Breast epithelium (tissue), 4 donors: ENCODE measurements at regions not wholly inside any gene's neighbourhood (a gene's known extent, or its start where the extent isn't known, plus 50 kb on each side); places are given as distances from the start of the nearest gene placed in this dataset.
A peak's percentile ranks its signal among the peaks of the same experiment; 100 is the strongest.

Source experiments
- DNase-seq, 2 donors: peaks; one replicate each; pipeline ENCODE4 v3.0.0-alpha.2; 2019; ENCODE audit warnings: low spot score in 2 of 2
- H3K27ac ChIP-seq, 2 donors: fragments of 200-600 bp; sonication (generic) in 1 of 2; one replicate each; pipeline ENCODE4 v1.5.1; 2016 to 2019; ENCODE audit warnings: mild to moderate bottlenecking in 1 of 2
- H3K27me3 ChIP-seq, 2 donors: fragments of 200-600 bp; sonication (generic) in 1 of 2; one replicate each; pipeline versions ENCODE4 v1.5.1 to v1.6.0; 2017 to 2019; ENCODE audit warnings: control low read depth in 1 of 2, mild to moderate bottlenecking in 1 of 2
- H3K36me3 ChIP-seq: fragments of 200-600 bp; one replicate; pipeline ENCODE4 v1.5.1; 2019
- H3K4me1 ChIP-seq, 2 donors: fragments of 200-600 bp; sonication (generic); one replicate each; pipeline ENCODE4 v1.5.1; 2016 to 2019; ENCODE audit warnings: control low read depth in 1 of 2
- H3K4me3 ChIP-seq, 3 donors: fragments of 200-600 bp; sonication (generic); 1 replicate in 2 of 3; 2 replicates in 1 of 3; pipeline ENCODE4 v1.5.1; 2016 to 2019; ENCODE audit warnings: mild to moderate bottlenecking in 3 of 3, moderate library complexity in 2 of 3
- H3K9me3 ChIP-seq, 2 donors: fragments of 200-600 bp; sonication (generic) in 1 of 2; one replicate each; pipeline ENCODE4 v1.5.1; 2016 to 2019; ENCODE audit warnings: control low read depth in 1 of 2
- POLR2A ChIP-seq: fragments of 450-650 bp; IDR thresholded peaks from one replicate; pipeline ENCODE4 v1.6.1; 2016; ENCODE audit warnings: antibody characterized with exemption, mild to moderate bottlenecking, moderate library complexity
- POLR2AphosphoS5 ChIP-seq, 3 donors: sonication (generic); formaldehyde crosslinking; IDR thresholded peaks; one replicate each; pipeline ENCODE4 v1.6.1; 2017; ENCODE audit warnings: antibody characterized with exemption in 3 of 3
- intact Hi-C: fragments of 100-400 bp; cut with DNase I; formaldehyde crosslinking; loops from one replicate; pipeline ENCODE4 v1.15.1; 2023; ENCODE audit warnings: low total_unique reads
- TF ChIP-seq, protein P1 (sequence below), 3 donors: fragments of 450-650 bp; IDR thresholded peaks; one replicate each; pipeline ENCODE4 v1.5.1; 2016 to 2017; ENCODE audit warnings: antibody characterized with exemption in 3 of 3, mild to moderate bottlenecking in 3 of 3, moderate library complexity in 3 of 3

DNA sequence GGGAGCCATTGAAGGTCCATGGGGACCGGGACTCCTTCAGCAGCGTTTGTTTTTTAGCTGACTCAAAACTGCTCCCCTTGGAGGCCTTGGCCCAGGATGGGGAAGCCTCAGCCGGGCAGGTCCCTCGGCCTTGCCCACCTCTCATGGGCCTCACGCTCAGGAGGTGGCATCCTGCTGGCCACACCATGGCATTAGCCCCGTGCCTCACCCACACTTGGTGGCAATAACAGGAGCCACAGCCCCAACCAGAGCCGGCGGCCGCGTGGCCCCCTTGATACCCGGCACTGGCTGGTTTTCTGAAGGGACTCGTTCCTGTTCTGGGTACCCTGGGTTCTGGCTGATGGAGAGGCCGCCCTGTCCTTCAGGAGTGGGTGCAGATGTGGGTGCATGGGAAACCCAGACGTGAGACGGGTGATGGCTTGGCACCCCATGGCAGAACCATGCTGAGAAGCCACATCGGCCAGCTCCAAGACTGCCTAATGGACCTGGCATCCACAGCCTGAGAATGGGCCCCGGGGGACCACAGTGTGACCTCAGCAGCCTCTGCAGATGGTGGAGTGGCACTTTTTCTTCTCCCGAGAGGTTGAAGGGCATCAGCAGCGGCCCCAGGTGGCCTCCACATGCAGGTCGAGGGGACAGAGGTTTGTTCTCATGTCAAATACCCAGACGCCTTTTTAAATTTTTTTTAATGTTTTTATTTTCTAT lies 49.8 kb upstream of the PPARA start:
- DNase-seq, result no peak
- Histone ChIP-seq H3K36me3 (no peaks in the 10 kb centered on the region), H3K27ac (peak overlapping the region; percentile 99 to 100), H3K9me3 (no peaks in the 10 kb centered on the region), H3K27me3 (no peaks in the 10 kb centered on the region), H3K4me1 (peaks cover 43 to 64% of the 10 kb centered on the region in 2 donors), H3K4me3 (no peak overlapping the region)
- no peak for TF ChIP-seq POLR2A
- TF ChIP-seq, protein P1, sequence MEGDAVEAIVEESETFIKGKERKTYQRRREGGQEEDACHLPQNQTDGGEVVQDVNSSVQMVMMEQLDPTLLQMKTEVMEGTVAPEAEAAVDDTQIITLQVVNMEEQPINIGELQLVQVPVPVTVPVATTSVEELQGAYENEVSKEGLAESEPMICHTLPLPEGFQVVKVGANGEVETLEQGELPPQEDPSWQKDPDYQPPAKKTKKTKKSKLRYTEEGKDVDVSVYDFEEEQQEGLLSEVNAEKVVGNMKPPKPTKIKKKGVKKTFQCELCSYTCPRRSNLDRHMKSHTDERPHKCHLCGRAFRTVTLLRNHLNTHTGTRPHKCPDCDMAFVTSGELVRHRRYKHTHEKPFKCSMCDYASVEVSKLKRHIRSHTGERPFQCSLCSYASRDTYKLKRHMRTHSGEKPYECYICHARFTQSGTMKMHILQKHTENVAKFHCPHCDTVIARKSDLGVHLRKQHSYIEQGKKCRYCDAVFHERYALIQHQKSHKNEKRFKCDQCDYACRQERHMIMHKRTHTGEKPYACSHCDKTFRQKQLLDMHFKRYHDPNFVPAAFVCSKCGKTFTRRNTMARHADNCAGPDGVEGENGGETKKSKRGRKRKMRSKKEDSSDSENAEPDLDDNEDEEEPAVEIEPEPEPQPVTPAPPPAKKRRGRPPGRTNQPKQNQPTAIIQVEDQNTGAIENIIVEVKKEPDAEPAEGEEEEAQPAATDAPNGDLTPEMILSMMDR (IDR thresholded peaks at IDR 0.05), result no peak
- TF ChIP-seq POLR2AphosphoS5 (IDR thresholded peaks at IDR 0.05), result no peak
- intact Hi-C loops, result no loop called here
